Common myeloid progenitor, CD34-positive (primary cell): ENCODE measurements at regions not wholly inside any gene's neighbourhood (a gene's known extent, or its start where the extent isn't known, plus 50 kb on each side); places are given as distances from the start of the nearest gene placed in this dataset.
A peak's percentile ranks its signal among the peaks of the same experiment; 100 is the strongest.

Experiments
- CTCF ChIA-PET: fragments of 350-600 bp; sonication (Branson Sonifier 250); formaldehyde crosslinking; loops from one replicate; lab custom pipeline; 2021; ENCODE audit warnings: antibody characterized with exemption; lab: Charles Lee
- POLR2A ChIA-PET: fragments of 350-600 bp; sonication (Branson Sonifier 250); formaldehyde crosslinking; loops from one replicate; lab custom pipeline; 2021; ENCODE audit warnings: antibody characterized with exemption; lab: Charles Lee
- DNase-seq, 3 donors: peaks; one replicate each; pipeline versions ENCODE4 v3.0.0 to v3.0.0-alpha.2; 2013
- H3K27ac ChIP-seq, 2 experiments: 1 replicate in 1 of 2; 2 replicates in 1 of 2; pipeline ENCODE4 v1.7.0; 2013; ENCODE audit warnings: inconsistent platforms in 2 of 2, low read length in 2 of 2, mild to moderate bottlenecking in 2 of 2, low read depth in 1 of 2, moderate library complexity in 1 of 2; ENCODE audit not compliant: severe bottlenecking in 2 of 2, insufficient read depth in 1 of 2, poor library complexity in 1 of 2
- H3K27me3 ChIP-seq, 5 experiments: replicated peaks in 2 of 5; 1 replicate in 3 of 5; 2 replicates in 2 of 5; pipeline versions ENCODE4 v1.6.1 to v1.7.0; 2013; ENCODE audit warnings: low read length in 4 of 5, mild to moderate bottlenecking in 2 of 5, moderate library complexity in 2 of 5, inconsistent platforms in 1 of 5; ENCODE audit not compliant: insufficient read depth in 5 of 5, control insufficient read depth in 4 of 5
- H3K36me3 ChIP-seq, 4 experiments: 1 replicate in 2 of 4; 2 replicates in 2 of 4; pipeline versions ENCODE4 v1.6.1 to v1.7.0; 2013; ENCODE audit warnings: low read length in 3 of 4, control low read depth in 1 of 4, mild to moderate bottlenecking in 1 of 4; ENCODE audit not compliant: control insufficient read depth in 4 of 4, insufficient read depth in 4 of 4
- H3K4me1 ChIP-seq, 4 experiments: 1 replicate in 3 of 4; 2 replicates in 1 of 4; pipeline versions ENCODE4 v1.6.1 to v1.7.1; 2013; ENCODE audit warnings: low read length in 3 of 4, mild to moderate bottlenecking in 3 of 4, control low read depth in 1 of 4, inconsistent platforms in 1 of 4, moderate library complexity in 1 of 4; ENCODE audit not compliant: control insufficient read depth in 4 of 4, insufficient read depth in 4 of 4; ENCODE audit errors: control extremely low read depth in 1 of 4
- H3K4me3 ChIP-seq, 7 experiments: 1 replicate in 4 of 7; 2 replicates in 3 of 7; pipeline versions ENCODE4 v1.5.1 to v1.7.0; 2013; ENCODE audit warnings: mild to moderate bottlenecking in 7 of 7, low read length in 6 of 7, moderate library complexity in 6 of 7, inconsistent platforms in 2 of 7, low read depth in 2 of 7, control low read depth in 1 of 7; ENCODE audit not compliant: insufficient read depth in 4 of 7, control insufficient read depth in 1 of 7; ENCODE audit errors: extremely low read depth in 1 of 7
- H3K9me3 ChIP-seq, 5 experiments: 1 replicate in 4 of 5; 2 replicates in 1 of 5; pipeline versions ENCODE4 v1.6.1 to v1.7.1; 2013; ENCODE audit warnings: low read length in 4 of 5, mild to moderate bottlenecking in 2 of 5, inconsistent platforms in 1 of 5, low read depth in 1 of 5, moderate library complexity in 1 of 5; ENCODE audit not compliant: control insufficient read depth in 4 of 5, insufficient read depth in 2 of 5; ENCODE audit errors: control extremely low read depth in 1 of 5
- WGBS: methylation state at CpG from one replicate; pipeline ENCODE4 v1.1.5; 2013; ENCODE audit not compliant: insufficient coverage; 5-methylcytosine and 5-hydroxymethylcytosine counted together

- ChIA-PET POLR2A (no interaction called here), CTCF (no interaction called here)
- Histone ChIP-seq H3K36me3 (no peaks in the 10 kb centered on the region), H3K9me3 (no peaks in the 10 kb centered on the region), H3K27ac (no peak overlapping the region), H3K4me3 (no peak overlapping the region), H3K27me3 (no peaks in the 10 kb centered on the region), H3K4me1 (no peaks in the 10 kb centered on the region)
- DNase-seq, result no peak
These were observed 592.4 kb downstream of the GLUD2 start for GRCh38 chrX:121639781-121640180.

- Histone ChIP-seq H3K4me1 (no peaks in the 10 kb centered on the region), H3K4me3 (no peak overlapping the region), H3K27ac (no peak overlapping the region), H3K36me3 (no peaks in the 10 kb centered on the region), H3K27me3 (no peaks in the 10 kb centered on the region), H3K9me3 (no peaks in the 10 kb centered on the region)
- no CpG with 5 or more reads among the region's 2 CpGs for WGBS
- ChIA-PET POLR2A (no interaction called here), CTCF (no interaction called here)
- DNase-seq, result peak in 2 of 3 donors; percentile 19 to 46
These were observed 594.1 kb downstream of the GLUD2 start for GRCh38 chrX:121641560-121641959.

- Histone ChIP-seq H3K36me3 (no peaks in the 10 kb centered on the region), H3K4me1 (no peaks in the 10 kb centered on the region), H3K27me3 (no peaks in the 10 kb centered on the region), H3K27ac (no peak overlapping the region), H3K4me3 (no peak overlapping the region), H3K9me3 (no peaks in the 10 kb centered on the region)
- CTCF ChIA-PET, result no interaction called here
- WGBS, result no CpG with 5 or more reads among the region's 1 CpG
- POLR2A ChIA-PET, result no interaction called here
- DNase-seq, result no peak
These were observed 595.0 kb downstream of the GLUD2 start for GRCh38 chrX:121642415-121642814.

GRCh38 chrX:121649417-121649816, 602.0 kb downstream of the GLUD2 start:
- ChIA-PET CTCF (no interaction called here), POLR2A (no interaction called here)
- peak; percentile 16 to 75 (median 57) for DNase-seq
- Histone ChIP-seq H3K27me3 (no peaks in the 10 kb centered on the region), H3K4me3 (peak overlapping the region in 2 of 7 experiments; percentile 19 to 40), H3K4me1 (peaks cover 0 to 5% (median 0%) of the 10 kb centered on the region in 4 experiments), H3K9me3 (peaks cover 0 to 2% (median 0%) of the 10 kb centered on the region in 5 experiments), H3K36me3 (no peaks in the 10 kb centered on the region), H3K27ac (peak overlapping the region; percentile 1 to 67)

- ChIA-PET CTCF (no interaction called here), POLR2A (no interaction called here)
- peaks cover 0 to under 1% (median 0%) of the 10 kb centered on the region in 4 experiments for H3K4me1 ChIP-seq
- no peak overlapping the region for H3K4me3 ChIP-seq
- DNase-seq, result no peak
- H3K27ac ChIP-seq, result no peak overlapping the region
- peaks cover 0 to 2% (median 0%) of the 10 kb centered on the region in 5 experiments for H3K9me3 ChIP-seq
- H3K27me3 ChIP-seq, result no peaks in the 10 kb centered on the region
- no peaks in the 10 kb centered on the region for H3K36me3 ChIP-seq
These were observed 607.9 kb downstream of the GLUD2 start for GRCh38 chrX:121655276-121655675.

GRCh38 chrX:121666171-121666570, 618.8 kb downstream of the GLUD2 start:
- ChIA-PET CTCF (no interaction called here), POLR2A (no interaction called here)
- DNase-seq, result peak in 2 of 3 donors; percentile 49 to 67
- 27% methylated on average over 4 of the region's 4 CpGs for WGBS
- H3K27ac ChIP-seq, result no peak overlapping the region
- H3K36me3 ChIP-seq, result no peaks in the 10 kb centered on the region
- H3K4me3 ChIP-seq, result no peak overlapping the region
- peaks cover 0 to 2% (median 0%) of the 10 kb centered on the region in 4 experiments for H3K4me1 ChIP-seq
- no peaks in the 10 kb centered on the region for H3K27me3 ChIP-seq
- H3K9me3 ChIP-seq, result no peaks in the 10 kb centered on the region

GRCh38 chrX:121671649-121672048, 624.2 kb downstream of the GLUD2 start:
- Histone ChIP-seq H3K9me3 (peaks cover 0 to 2% (median 0%) of the 10 kb centered on the region in 5 experiments), H3K36me3 (no peaks in the 10 kb centered on the region), H3K27ac (no peak overlapping the region), H3K4me1 (no peaks in the 10 kb centered on the region), H3K27me3 (no peaks in the 10 kb centered on the region), H3K4me3 (no peak overlapping the region)
- DNase-seq, result no peak
- WGBS, result 70% methylated on average over 1 of the region's 2 CpGs
- ChIA-PET POLR2A (no interaction called here), CTCF (no interaction called here)
